NCI-H2107 treated with DMSO at 0.1 percent for 48 hours (cell line): ENCODE measurements at regions not wholly inside any gene's neighbourhood (a gene's known extent, or its start where the extent isn't known, plus 50 kb on each side); places are given as distances from the start of the nearest gene placed in this dataset.
"Not testable (repeated sequence)": the region's sequence is repeated elsewhere in the genome, so short reads cannot be mapped to it uniquely, and the experiment has no call there.

Experiments
- DNase-seq: peaks from one replicate; lab custom pipeline; 2025; ENCODE audit not compliant: unreplicated experiment; lab: John Stamatoyannopoulos, UW

- DNase-seq: no peak
Measured at GRCh38 chr1:103353391-103353790, 172.1 kb upstream of the RNPC3 start.

DNA sequence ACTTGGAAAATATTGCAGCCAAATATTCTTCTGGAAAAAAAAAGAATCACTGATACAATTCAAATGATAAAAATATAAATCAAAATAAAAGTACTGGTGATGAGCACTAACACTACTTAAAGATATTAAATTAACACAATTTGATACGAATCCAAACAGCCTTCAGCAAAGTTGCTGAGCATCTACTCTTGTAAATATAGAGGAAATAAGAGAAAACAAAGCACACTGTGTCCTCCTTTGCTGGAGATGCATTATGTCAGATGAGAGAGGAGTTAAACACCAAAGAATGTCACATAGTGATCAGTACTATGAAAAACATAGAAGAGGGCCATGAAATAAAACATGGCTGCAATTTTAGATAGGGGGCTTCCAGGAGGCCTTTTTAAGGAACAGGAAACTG lies 177.4 kb upstream of the RNPC3 start:
- no peak for DNase-seq

GRCh38 chr1:103344930-103345329 lies 180.6 kb upstream of the RNPC3 start:
- DNase-seq: no peak

GRCh38 chr1:103341377-103341880 lies 184.1 kb upstream of the RNPC3 start:
- no peak for DNase-seq

GRCh38 chr1:103337779-103338178 lies 187.7 kb upstream of the RNPC3 start:
- no peak for DNase-seq

GRCh38 chr1:103336408-103336807 lies 189.1 kb upstream of the RNPC3 start:
- no peak for DNase-seq

- DNase-seq: no peak
Measured at GRCh38 chr1:103333141-103333540, 192.4 kb upstream of the RNPC3 start.

DNA sequence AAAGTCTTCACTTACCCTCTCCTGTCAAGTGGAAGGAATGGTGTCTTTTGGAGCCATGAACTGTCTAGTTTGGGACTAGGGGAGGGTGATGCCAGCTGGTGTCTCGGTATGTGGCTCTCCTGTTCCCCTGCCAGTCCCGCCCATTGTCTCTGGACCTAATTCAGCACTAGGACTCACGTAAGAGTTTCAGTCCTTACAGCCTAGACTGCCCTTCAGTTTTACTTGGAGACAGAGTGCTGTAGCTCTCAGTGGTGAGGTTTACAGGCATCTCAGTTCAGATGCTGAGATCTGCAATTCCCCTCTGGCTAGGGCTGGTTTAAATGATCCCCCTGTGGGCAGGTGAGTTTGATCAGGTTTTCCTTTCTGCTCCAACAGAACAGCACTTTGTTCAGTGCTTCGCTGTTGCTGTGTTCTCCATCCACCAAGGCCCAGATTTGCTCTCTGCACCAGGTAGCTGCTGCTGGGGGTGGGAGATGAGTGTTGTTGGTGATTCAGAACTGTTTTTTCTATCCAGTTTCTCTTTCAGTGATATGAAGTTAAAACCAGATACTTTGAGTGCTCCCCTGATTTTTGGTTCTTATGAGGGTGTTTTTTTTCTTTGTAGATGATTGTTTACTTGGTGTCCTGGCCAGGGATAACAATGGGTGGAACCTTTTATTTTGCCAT lies 198.3 kb upstream of the RNPC3 start:
- no peak for DNase-seq

GRCh38 chr1:103326595-103326994 lies 198.9 kb upstream of the RNPC3 start:
- DNase-seq: no peak

- no peak for DNase-seq
Measured at GRCh38 chr1:103309786-103310185, 201.5 kb upstream of the COL11A1 start.

DNA sequence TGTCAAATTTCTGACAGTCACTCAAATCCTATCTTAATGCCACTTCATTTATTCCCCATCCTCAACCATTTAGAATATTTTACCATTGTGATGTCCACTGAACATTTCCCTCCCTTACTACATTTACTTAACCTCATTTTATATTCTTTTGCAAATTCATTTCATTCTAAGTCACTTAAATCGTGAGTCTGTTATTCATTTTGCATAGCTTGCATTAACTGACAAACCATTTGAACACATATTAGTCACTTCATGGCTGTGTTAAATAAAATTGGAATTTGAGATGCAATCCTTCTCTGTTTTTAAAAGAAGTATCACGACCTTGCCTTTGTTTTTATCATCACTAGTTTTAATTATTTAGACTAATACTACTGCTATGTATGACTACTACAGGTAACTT lies 199.4 kb upstream of the COL11A1 start:
- no peak for DNase-seq

DNA sequence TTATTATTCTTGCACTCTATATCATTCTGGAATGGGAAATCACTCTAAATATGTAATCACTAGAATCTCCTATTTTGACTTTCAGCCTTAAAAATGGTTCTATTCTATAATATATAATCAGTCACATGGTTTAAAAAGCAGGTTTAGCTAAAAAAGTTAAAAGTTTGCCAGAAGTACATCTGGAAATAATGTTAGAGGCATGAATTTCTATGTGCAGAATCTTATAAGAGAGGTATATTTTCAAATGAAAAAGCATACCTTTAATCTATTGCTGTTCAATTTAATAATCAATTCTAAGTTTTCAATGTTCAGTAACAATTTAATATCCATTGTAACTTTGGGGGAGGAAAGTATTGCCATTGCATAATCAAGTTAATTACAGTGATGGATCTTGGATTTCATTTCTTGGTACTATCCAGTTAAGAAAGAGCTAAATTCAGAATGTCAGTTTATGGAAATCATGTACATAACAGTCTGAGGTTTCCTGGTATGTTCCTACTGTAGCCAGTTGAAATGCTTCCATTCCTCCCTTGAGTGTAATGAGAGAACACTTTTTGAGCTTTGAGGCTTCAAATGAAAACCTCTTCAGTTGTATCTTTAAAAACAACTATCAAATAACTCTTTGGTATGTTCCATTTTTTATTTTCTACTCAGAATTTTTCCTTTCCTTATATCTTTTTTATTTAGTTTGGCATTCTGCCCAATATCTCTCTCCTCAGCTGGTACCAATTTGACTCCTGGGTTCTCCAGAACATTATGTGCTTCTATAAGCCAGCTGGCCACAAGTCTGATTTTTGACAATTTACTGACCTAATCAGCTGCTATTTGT lies 175.7 kb upstream of the COL11A1 start:
- no peak for DNase-seq

DNA sequence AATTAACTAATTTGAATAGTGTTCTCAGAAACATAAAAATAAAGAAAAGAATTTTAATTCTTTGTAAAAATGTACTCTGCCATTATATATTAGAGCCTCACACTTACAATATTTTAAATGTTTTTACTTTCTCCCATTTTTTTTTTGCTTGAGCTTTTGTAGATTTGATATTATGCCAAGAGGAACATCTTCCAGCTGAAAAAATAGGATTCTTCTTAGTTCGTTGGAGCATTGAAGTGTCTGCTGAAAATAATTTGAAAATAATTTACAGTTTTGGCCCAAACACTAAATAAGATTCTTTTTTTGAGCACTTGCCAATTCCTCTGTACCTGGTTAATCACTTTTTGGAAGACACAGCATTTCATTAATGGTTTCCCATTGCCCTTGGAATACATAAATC lies 175.0 kb upstream of the COL11A1 start:
- DNase-seq: no peak

GRCh38 chr1:103275725-103276124 lies 167.4 kb upstream of the COL11A1 start:
- DNase-seq: no peak

- DNase-seq: no peak
Measured at GRCh38 chr1:103274886-103275285, 166.6 kb upstream of the COL11A1 start.

DNA sequence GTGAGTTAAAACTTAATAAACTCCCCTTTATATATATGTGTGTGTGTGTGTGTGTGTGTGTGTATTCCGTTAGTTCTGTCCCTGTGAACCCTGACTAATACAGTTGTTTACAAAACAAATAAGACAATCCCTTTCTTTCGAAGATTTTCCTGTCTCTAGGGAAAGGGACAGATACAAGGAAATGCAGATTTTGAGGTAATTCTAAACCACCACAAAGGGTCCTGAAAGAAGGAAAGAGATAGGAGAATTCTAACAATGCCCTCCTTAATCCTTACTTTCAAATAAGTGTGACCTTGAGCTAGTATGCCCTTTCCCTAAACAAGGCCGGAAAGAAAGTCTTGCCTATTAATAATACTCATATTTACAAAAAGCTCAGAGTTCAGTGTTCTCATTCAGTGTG lies 164.8 kb upstream of the COL11A1 start:
- DNase-seq: no peak

- DNase-seq: not testable (repeated sequence)
Measured at GRCh38 chr1:103271471-103271870, 163.1 kb upstream of the COL11A1 start.

DNA sequence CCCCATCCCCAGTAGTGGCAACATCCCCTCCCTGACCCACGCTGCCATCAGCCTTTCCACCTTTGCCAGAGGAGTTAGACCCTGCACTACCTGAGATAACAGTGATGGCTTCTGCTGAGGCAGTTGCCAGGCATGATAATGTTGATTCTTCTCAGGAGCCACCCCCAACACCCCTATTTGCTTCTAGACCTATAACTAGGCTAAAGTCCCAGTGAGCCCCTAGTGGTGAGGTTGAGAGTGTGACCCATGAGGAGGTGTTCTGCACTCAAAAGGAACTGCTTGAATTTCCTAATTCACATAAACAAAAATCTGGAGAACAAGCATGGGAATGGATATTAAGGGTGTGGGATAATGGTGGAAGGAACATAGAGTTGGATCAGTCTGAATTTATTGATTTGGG lies 159.6 kb upstream of the COL11A1 start:
- DNase-seq: no peak

- DNase-seq: no peak
Measured at GRCh38 chr1:103267266-103267665, 158.9 kb upstream of the COL11A1 start.

DNA sequence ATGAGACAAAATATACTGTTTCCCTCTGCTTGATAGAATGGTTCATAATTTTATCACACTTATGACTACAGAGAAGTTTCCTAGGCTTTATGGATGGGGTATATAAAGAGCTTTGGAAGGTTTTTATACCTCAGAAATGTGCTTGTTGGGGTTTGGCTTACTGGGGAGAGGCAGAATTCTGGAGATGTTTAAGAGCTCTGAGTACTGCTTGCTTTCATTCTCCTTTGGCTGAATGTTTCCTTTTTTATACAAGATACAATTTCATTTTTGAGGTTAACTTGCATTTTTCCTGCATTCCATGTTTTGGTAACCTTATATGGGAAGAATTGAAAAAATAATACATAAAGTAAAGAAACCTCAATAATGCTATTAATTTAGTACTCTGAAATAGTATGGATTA lies 157.7 kb upstream of the COL11A1 start:
- DNase-seq: no peak

- DNase-seq: no peak
Measured at GRCh38 chr1:103265551-103265950, 157.2 kb upstream of the COL11A1 start.

DNA sequence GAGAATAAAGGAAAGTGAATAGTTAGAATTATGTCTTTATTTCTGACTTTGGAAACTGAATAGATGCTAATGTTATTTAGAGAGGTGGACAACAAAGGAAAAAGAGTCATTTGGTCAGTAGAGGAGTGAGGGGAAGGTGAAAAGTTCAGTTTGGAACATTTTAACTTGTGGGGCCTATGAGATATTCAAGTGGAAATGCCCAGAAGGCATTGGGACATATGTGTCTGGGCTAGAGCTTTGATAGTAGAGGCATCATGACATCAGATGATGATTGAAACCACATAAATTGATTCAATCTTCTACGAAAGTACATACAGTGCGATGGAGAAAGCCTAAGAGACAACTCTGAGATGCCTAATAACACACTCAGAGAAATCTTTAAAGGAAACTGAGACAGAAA lies 151.7 kb upstream of the COL11A1 start:
- no peak for DNase-seq
